Heart right ventricle (tissue), 16 donors: ENCODE measurements at regions not wholly inside any gene's neighbourhood (a gene's known extent, or its start where the extent isn't known, plus 50 kb on each side); places are given as distances from the start of the nearest gene placed in this dataset.

Source experiments
- ATAC-seq, 8 donors: fragments of 200-7000 bp; cut with Tn5 transposase; one replicate each; pipeline ENCODE4 v1.9.1; 2020; ENCODE audit warnings: mild to moderate bottlenecking in 8 of 8, moderate library complexity in 8 of 8, moderate number of reproducible peaks in 1 of 8
- DNase-seq, 2 donors: peaks; one replicate each; pipeline ENCODE4 v3.0.0-alpha.2; 2020
- H3K27ac ChIP-seq, 10 donors: fragments of 200-600 bp; sonication (generic) in 2 of 10; one replicate each; pipeline versions ENCODE4 v1.5.0 to v1.8.0; 2020 to 2022; ENCODE audit warnings: mild to moderate bottlenecking in 3 of 10
- H3K27me3 ChIP-seq, 7 donors: fragments of 200-600 bp; one replicate each; pipeline ENCODE4 v1.8.0; 2021 to 2022; ENCODE audit warnings: mild to moderate bottlenecking in 2 of 7
- H3K36me3 ChIP-seq, 9 donors: fragments of 200-600 bp; sonication (generic) in 1 of 9; one replicate each; pipeline versions ENCODE4 v1.5.0 to v1.8.0; 2020 to 2022; ENCODE audit warnings: mild to moderate bottlenecking in 2 of 9
- H3K4me1 ChIP-seq, 9 donors: fragments of 200-600 bp; sonication (generic) in 1 of 9; one replicate each; pipeline versions ENCODE4 v1.5.0 to v1.8.0; 2020 to 2022; ENCODE audit warnings: mild to moderate bottlenecking in 4 of 9
- H3K4me3 ChIP-seq, 10 donors: fragments of 200-600 bp; sonication (generic) in 2 of 10; one replicate each; pipeline versions ENCODE4 v1.5.0 to v1.8.0; 2020 to 2022; ENCODE audit warnings: mild to moderate bottlenecking in 7 of 10, moderate library complexity in 2 of 10
- H3K9me3 ChIP-seq, 11 donors: fragments of 200-600 bp in 10 of 11; sonication (generic) in 2 of 11; one replicate each; pipeline versions ENCODE4 v1.5.0 to v1.8.0; 2013 to 2022; ENCODE audit warnings: mild to moderate bottlenecking in 2 of 11, control low read depth in 1 of 11, moderate library complexity in 1 of 11
- CTCF ChIP-seq, 9 donors: fragments of 200-600 bp; sonication (generic) in 2 of 9; IDR thresholded peaks; one replicate each; pipeline versions ENCODE4 v1.5.0 to v1.8.0; 2021 to 2022; ENCODE audit warnings: antibody characterized with exemption in 9 of 9, mild to moderate bottlenecking in 5 of 9, moderate library complexity in 1 of 9
- WGBS, 2 donors: extraction: QIAGEN DNeasy Blood & Tissue Kit; methylation state at CpG; one replicate each; pipeline ENCODE4 v1.1.7; 2013; ENCODE audit warnings: inconsistent platforms in 1 of 2; 5-methylcytosine and 5-hydroxymethylcytosine counted together
- intact Hi-C, 10 donors: fragments of 100-400 bp; cut with DNase I; formaldehyde crosslinking; loops; one replicate each; pipeline versions ENCODE4 v1.11.1 to v1.14.2; 2022
- donor health status: Arrhythmogenic right ventricular cardiomyopathy.
- donor health status: ischemic (EF 13 %, LVEDD 7.1; RV severe dilation, severe dysfunction).
- donor health status: healthy with polysubstance abuse.
- donor health status: DM: no; HTN: yes; CAD: no.
- donor health status: DM: no; HTN: no; CAD: no.
- donor health status: ischemic (EF 25% LVEDD 6.9; RV normal size, moderate dysfunction).
- donor health status: ischemic (EF 25% LVEDD 5.7; RV mildly dilated, moderate dysfunction).
- donor health status: healthy.
- donor health status: DM: yes; HTN: yes; CAD: no.
- donor health status: Ischemic cardiomyopathy.
- donor health status: ischemic (EF 35%, LVEDD 5.7; RV mildly dilated, moderate dysfunction).
- donor health status: nonischemic (EF 11% LVEDD 7.7; RV severe dilation, severe dysfunction).
- donor health status: DM: yes; HTN: yes; CAD: no.
- donor health status: PGD.
- donor health status: ischemic (EF 29% LVEDD 5.4; RV normal size, mild dysfunction).
- donor health status: nonischemic (EF 23%, LVEDD 6.1; RV moderate dilation, normal function).

- Histone ChIP-seq H3K4me3 (no peak overlapping the region), H3K27me3 (no peaks in the 10 kb centered on the region), H3K9me3 (no peaks in the 10 kb centered on the region), H3K36me3 (no peaks in the 10 kb centered on the region), H3K4me1 (no peaks in the 10 kb centered on the region), H3K27ac (no peak overlapping the region)
- WGBS, 2 donors = 79 to 89% methylated on average over 4 of the region's 4 CpGs
- no peak for TF ChIP-seq CTCF (IDR thresholded peaks at IDR 0.05)
- DNase-seq (no peak), ATAC-seq (no peak)
- intact Hi-C loops = no loop called here
Measured at GRCh38 chr14:85991156-85991555, 461.2 kb downstream of the FLRT2 start.

- Histone ChIP-seq H3K4me3 (no peak overlapping the region), H3K27me3 (no peaks in the 10 kb centered on the region), H3K9me3 (no peaks in the 10 kb centered on the region), H3K27ac (no peak overlapping the region), H3K36me3 (no peaks in the 10 kb centered on the region), H3K4me1 (no peaks in the 10 kb centered on the region)
- intact Hi-C loops = no loop called here
- 76 to 77% methylated on average over 5 of the region's 5 CpGs for WGBS, 2 donors
- no peak for TF ChIP-seq CTCF (IDR thresholded peaks at IDR 0.05)
- no peak for ATAC-seq
- no peak for DNase-seq
Measured at GRCh38 chr14:85987907-85988306, 458.0 kb downstream of the FLRT2 start.

GRCh38 chr14:85987292-85987691 lies 457.3 kb downstream of the FLRT2 start:
- Histone ChIP-seq H3K4me1 (no peaks in the 10 kb centered on the region), H3K27ac (no peak overlapping the region), H3K36me3 (no peaks in the 10 kb centered on the region), H3K27me3 (no peaks in the 10 kb centered on the region), H3K4me3 (no peak overlapping the region), H3K9me3 (no peaks in the 10 kb centered on the region)
- ATAC-seq = no peak
- TF ChIP-seq CTCF (IDR thresholded peaks at IDR 0.05) = no peak
- DNase-seq = no peak
- WGBS, 2 donors = 86 to 87% methylated on average over 1 of the region's 1 CpG
- intact Hi-C loops = no loop called here

GRCh38 chr14:85978582-85979250 lies 448.8 kb downstream of the FLRT2 start:
- no peak overlapping the region for H3K4me3 ChIP-seq
- WGBS, 2 donors = 67 to 70% methylated on average over 1 of the region's 1 CpG
- no peaks in the 10 kb centered on the region for H3K36me3 ChIP-seq
- no peak for ATAC-seq
- no peak overlapping the region for H3K27ac ChIP-seq
- no peaks in the 10 kb centered on the region for H3K4me1 ChIP-seq
- peaks cover 0 to 17% (median 3%) of the 10 kb centered on the region in 11 donors for H3K9me3 ChIP-seq
- no peak for DNase-seq
- intact Hi-C loops = no loop called here
- no peak for TF ChIP-seq CTCF (IDR thresholded peaks at IDR 0.05)
- H3K27me3 ChIP-seq = no peaks in the 10 kb centered on the region
